Stimulated activated CD4-positive, alpha-beta T cell treated with anti-CD3 and anti-CD28 coated beads, Interleukin-4, amount 100 ng/mL, for 4 hours (primary cell): ENCODE measurements at regions not wholly inside any gene's neighbourhood (a gene's known extent, or its start where the extent isn't known, plus 50 kb on each side); places are given as distances from the start of the nearest gene placed in this dataset.

Source experiments
- DNase-seq, 2 experiments: peaks; one replicate each; pipeline ENCODE4 v3.0.0-alpha.2; 2020

DNA sequence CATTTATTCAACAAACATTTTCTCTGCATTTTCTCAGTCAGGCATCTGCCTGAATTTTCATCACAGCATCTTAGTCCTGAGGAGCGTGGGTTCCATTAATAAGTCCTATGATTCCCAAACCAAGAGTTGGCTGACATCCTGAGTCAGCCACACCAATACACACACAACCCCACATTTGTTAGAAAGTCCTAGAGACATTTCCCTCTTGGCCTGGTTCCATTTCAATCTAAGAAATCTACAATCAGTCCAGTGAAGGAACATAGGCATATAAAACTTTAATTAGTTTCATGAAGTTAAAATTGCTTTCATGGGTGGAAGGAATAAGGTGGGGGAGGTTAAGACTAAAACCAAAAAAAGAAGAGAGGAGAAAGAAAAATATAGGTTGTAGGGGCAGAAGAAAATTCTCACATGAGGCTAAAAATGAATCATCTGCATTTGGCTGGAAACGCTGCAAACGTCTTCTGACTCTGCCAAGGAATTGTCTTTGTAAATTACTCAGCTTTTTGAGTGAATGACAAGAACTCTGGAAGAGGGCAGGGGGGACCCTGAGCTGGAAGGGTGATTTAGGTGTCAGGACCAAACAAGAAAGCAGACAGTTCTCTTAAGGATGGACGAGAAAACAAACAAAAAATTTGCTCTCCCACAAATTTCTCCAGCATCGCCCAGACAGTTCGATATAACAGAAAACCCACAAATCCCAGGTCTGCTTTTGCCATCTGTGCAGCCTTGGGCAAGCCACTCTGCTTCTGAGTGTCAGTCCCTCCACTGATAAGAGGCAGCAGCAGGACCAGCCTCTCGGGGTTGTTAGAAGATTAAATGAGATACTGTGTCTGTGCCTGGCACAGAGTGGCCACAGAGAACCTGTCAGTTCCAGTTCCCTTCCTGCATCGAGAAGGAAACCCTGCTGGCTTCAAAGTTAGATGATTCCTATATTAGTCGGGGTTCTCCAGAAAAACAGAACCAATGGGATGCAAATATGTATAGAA lies 289.7 kb downstream of the CDK5RAP2 start:
- DNase-seq, result no peak

DNA sequence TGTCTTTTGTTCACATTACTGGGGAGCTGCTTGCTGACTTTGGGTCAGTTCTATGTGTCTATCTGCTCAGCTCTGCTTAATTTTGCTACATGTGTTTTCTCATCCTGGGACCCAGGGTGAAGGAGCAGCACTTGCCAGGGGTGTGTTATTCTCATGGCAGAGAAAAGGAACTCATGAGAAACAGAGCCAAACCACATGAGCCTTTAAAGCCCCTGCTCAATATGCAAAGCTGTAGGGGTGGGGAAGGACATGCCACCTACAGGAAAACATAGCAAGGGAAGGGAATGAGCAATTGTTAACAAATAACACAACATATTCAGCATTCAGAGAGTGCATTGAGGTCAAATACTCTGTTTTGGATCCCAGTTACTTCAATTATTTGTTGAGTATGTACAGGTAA lies 290.9 kb downstream of the CDK5RAP2 start:
- no peak for DNase-seq

DNA sequence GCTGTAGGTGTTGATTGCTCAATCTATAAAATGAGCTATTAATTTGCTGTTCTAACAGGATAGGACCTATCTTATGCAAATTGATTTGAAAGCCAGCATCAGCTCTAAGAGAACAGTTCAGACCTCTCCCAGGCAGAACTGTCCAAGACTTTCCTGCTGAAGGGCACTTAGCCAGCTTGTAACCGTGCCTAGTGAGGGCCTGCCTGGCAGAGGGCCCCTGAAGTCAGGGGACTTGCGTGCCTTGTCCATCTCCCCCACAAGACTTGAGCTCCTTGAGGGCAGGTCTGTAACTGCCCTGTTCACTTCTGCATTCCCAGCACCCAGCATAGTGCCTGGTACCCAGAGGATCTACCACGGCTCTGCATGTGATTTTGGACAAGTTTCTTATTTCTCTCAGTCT lies 293.4 kb downstream of the CDK5RAP2 start:
- DNase-seq, result no peak

DNA sequence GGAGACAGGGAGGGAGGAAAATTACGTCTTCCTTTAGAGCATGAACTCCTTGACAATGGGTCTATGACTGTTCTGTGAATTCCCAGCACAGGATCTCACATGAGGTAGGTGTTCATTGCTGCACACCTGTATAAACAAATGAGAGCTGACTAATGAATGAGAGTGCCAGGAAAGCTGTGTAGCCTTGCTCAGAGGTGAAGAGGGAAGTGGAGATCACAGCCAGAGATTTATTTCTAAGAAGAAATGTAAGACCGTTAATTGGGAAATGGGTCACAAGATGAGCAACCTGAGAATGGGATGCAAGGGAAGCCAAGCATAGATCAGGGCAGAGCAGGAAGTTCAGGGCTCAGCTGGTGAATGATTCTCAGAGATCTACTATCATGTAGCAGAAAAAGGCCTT lies 295.1 kb downstream of the CDK5RAP2 start:
- no peak for DNase-seq

DNA sequence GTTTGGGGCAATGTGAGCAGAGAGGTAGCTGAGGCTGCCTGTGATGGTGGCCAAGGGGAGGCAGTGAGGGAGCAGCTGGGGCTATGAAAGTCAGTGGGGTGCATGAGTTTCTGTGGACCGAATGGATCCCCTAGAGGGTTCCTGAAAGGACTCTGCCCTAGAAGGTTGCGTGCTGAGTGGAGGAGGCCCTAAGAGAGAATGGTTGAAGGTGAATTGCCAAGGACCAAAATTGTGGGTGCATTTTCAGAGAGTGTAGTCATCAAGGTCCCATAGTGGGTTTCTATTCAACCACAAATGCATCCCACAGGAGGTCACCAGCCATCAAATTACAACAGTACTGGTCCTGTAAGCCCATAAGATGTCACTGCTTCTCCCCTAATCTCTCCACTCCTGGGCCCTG lies 298.3 kb downstream of the CDK5RAP2 start:
- no peak for DNase-seq

DNA sequence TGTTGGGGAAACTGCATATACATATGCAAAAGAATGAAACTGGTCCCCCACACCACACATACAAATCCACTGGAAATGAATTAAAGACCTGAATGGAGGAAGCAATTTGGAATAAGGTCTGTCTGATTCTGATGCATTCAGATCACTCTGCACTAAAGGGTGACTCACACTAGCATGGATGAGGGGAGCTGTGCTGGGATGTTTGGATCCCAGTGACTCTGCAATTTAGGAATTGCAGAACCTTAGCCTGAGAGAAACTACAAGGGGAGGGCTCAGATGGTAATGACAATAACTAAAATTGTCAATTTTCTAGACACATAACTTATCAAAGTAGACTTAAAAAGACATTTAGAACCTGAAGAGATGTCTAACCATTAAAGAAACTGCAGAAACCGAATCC lies 312.0 kb downstream of the CDK5RAP2 start:
- DNase-seq, result no peak

DNA sequence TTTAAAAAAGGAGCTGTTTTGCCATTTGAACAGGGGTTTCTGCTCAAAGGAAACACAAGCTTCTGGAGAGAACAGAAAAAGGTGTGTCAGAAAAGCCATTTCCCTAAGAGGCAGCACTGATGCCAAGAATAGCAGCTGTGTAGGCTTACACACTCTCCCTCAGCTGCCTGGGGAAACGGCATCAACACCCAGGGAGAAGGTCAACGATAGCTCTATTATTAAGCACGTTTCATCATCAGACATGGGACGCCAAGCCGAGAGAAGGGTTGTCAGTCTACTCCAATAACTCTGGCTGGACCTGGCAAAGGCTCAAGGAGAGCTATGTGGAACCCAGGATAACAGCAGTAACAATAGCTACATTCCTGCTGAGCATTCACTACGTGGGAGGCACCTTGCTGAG lies 314.2 kb downstream of the CDK5RAP2 start:
- DNase-seq, result no peak

DNA sequence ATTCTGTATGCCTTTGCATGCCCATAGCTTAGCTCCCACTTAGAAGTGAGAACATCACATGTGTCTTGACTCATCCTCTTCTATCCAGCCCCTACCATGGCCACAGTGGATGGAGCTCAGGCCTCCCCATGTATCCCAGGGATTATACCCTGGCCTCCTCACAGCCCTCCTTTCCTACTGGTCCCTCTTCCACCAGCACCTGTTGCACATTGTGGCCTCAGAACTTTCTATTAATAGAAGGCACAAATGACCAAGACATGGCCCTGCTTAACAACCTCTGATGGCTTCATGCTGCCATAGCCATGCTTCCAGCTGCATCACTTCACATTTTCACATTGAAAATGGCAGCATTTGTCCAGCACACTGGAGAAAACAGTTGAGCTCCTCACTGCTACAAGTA lies 315.4 kb downstream of the CDK5RAP2 start:
- DNase-seq, result no peak

DNA sequence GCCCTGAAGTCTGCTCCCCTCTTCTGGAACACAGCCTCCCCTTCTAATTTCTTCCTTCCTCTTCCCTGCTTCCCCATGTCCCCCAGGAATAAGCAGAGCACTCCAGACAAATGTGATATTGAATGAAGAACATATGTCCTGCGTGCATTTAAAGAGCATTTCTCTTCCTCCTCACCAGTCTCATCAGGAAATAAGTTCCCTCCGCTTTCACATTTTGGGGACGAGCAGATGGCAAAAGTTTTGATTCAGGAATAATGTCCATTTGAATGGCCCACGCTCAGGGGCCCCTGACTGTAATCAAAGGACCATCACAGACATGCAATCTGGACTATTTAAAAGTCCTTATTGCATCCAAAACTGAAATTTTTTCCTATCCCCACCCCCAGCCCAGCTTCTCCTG lies 316.1 kb downstream of the CDK5RAP2 start:
- DNase-seq, result no peak

DNA sequence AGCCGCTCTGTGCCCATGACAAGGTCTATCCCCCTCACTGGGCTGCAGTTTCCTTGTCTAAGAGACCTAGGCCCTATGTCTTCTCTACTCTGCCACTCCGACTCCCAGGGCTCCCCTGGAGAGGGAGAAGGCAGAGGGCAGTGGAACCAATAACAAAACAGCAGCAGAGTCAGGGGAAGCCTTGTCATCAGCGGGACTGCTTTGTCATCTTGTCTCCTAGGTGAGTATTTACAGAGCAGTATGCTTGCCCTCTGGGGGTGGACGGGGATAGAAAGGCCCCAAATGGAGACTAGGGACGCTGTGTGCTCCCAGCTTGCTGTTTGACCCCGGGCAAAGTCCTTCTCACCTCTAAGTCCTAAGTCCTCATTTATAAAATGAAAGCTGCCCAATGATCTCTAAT lies 318.5 kb downstream of the CDK5RAP2 start:
- no peak for DNase-seq

DNA sequence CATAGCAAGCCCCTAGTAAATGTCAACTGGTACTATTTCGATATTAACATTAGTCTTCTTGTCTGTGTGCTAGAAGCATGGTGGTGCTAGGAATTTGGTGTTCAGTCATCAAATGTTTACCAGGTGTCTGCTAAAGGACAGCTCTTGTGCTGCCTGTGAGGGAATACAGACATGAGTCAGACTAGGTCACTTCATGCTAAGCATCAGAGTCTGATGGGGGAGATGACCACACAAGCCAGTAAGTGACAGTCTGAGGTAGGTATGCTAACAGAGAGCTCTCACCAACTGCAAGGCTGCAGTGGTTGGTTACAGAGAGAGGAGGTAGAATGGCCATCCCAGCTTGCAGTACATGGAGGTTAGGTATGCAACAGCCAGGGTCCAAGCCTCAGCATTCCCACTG lies 320.9 kb downstream of the CDK5RAP2 start:
- no peak for DNase-seq

DNA sequence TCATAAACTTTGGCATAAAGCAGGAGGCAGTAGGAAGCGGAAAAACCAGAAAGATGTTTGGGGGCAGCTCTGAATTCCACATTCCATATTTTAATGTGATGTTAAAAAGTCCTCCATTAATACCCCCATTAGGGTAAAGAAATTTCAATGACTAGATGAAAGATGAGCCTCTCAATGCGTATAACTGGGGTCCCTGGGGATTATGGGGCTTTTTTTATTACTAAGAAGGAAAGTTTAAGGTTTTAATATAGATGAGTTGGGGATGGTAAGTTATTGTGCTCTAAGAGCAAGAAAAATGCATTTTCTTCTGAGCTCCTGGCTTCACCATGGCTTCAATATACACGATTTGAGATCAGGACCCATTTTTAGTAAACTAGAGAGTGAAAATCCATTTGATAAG lies 321.9 kb downstream of the CDK5RAP2 start:
- DNase-seq, result no peak

DNA sequence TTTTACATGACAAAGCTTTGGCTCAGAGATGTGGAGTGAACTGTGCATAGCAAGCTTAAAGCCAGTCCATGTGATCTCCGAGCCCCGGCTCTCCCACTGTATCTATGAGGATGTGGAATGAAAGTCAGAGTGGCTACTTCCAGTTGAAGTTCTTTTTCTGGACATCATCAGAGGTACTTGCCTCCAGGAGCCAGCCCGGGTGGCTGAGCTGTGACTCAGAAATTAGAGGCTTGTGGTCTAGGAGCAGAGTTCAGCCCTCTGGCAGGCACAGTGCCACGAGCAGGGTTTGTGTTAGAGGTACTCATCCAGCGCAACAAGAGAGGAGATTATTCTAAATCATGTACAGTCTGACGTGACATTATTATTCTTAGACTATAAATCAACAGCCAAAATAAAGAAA lies 322.5 kb downstream of the CDK5RAP2 start:
- DNase-seq, result no peak

DNA sequence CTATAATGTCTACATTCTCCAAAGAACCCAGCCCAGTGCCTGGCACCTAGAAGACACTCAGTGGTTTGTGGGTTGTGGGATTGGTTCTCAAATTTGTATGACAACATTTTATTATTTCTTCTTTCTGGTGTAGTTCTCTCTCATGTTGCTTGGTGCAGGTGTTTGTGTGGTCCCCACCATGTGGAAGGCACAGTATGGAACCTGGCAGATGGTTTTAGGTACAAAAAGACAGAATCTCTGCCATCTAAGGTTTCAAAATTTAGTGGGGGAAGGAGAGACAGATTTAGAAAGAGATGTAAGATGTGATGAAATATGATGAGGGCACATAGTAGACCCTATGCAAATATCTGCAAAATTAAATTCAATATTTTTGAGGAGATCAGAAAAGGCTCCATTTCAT lies 323.8 kb downstream of the CDK5RAP2 start:
- no peak for DNase-seq

DNA sequence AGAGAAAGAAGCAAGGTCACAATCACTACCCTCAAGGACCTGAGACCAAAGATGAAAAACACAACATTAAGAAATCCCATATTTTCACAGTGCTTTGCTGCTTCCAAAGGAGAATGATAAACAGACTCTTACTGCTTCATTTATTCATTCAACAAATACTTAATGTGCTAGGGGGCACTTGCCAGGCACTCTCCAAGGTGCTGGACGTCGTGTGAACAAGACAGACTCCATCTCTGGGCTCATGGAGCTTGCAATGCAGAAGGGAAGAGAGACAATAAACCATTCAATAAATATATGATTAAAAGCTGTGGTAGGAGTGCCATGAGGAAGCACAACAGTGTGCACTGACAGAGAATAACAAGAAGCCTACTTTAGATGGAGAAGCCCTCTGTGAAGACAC lies 327.7 kb downstream of the CDK5RAP2 start:
- DNase-seq, result no peak

DNA sequence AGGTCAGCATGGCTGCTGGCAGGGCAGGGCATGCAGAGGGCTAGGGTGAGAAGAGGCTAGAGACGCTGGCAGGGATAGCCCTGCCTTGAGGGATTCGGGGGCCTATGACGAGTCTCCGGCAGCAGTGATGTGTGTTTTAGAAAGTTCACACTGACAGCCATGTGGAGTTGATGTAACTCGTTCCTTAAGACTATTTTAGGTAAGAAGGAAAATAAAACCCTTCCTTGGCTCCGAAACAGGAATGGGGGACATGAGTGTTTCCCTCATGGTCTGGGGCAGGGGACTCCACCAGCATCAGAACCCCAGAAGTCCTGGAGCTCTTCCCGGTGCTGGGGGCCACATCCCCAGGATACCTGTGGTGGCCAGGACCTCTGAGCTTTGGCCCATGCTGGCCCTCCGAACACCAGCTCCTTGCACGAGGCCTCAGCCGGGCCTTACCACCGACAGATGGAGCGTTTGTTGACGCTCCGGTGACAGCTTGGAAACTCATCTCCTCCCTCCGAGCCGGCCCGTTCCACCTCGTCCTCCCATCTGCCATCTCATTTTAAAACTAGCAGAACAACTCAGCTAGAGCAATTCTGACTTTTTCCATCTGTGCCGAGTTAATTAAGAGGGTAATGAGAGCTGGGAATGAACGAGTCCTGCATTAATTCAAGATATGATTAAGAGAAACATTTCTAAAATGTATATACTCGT lies 337.7 kb downstream of the CDK5RAP2 start:
- no peak for DNase-seq

DNA sequence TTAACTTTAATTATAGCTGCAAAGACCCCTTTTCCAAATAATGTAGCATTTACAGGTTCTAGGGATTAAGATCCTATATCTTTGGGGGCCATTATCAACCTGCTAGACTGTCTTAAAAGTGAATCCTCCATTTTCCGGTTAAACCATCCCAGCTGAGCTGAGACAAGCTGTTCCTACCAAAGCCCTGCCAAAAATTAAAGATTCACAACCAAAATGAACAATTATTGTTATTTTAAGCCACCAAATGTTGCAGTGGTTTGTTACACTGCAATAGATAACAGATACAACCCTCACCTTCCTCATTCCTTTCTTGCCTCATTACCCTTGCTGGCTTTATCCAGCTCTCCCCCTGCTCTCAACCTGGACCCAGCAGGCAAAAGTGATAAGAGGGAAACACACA lies 343.4 kb downstream of the CDK5RAP2 start:
- no peak for DNase-seq

DNA sequence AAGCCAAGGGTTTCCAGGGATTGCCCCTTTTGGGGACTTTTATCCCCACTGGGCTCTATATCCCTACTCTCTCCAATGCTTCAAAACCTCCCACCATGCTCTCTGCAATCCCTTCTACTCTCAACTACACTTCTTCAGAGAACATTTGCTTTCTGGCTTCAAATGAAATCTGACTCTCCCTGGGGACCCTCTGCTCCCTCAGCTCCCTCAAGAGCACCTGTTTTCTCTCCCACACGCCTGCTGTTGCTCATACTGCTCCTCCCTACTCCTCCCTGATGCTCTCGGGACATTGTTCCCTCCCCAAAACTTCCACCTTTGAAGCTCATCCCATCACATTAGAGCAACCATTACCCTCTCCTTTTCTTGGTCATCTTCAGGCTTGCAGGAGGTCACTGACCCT lies 344.9 kb downstream of the CDK5RAP2 start:
- DNase-seq, result no peak

DNA sequence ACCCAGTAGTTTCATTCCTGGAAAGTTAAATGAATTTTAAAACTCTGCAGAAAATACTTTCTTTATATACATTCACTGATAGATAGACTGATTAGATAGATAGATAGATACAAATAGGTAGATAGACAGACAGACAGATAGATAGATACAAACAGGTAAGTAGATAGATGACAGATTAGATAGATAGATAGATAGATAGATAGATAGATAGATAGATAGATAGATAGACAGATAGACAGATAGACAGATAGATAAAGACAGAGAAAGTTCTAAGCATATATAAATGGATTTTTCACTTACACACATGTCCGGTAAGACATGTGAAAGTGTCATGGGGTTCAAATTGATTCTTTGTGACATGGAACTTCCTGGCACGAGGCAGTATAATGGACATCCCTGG lies 349.7 kb downstream of the CDK5RAP2 start:
- no peak for DNase-seq

DNA sequence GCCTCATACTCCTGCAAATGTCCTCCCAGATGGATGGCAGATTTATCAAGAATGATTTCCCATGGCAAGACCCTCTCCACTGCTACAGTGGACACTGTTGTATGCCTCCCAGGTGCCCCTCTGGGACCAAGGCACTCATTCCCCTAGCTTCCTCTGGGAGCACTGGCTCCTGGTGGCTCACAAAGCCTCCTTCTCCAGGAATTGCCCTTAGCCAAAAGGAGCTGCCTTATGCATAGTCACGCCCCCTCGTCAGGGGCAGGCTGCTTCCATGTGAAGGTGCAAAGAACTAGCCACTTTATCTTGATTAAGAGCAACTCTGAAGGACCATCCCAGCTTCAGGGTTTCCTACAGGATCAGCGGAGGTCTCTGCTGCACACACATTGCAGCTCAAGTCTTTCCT lies 358.1 kb downstream of the CDK5RAP2 start:
- no peak for DNase-seq

DNA sequence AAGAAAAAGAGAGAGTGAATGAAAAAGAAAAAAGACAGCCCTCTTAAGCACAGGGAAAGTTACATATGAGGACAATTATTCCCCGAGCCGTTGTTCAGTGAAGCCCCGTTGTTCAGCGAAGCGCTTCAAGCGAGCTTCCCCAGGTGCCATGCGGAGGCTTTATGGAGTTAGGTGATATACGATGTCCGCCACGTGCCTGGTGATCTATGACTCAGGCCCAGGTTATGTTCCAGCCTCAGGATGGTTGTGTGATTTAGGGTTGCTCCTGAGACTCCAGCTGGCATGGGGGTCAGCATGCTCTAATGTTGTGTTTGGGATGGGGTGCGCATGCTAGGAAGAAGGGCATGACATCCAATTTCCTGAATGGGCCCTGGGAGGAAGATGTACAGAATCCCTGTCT lies 365.6 kb downstream of the CDK5RAP2 start:
- DNase-seq, result no peak

DNA sequence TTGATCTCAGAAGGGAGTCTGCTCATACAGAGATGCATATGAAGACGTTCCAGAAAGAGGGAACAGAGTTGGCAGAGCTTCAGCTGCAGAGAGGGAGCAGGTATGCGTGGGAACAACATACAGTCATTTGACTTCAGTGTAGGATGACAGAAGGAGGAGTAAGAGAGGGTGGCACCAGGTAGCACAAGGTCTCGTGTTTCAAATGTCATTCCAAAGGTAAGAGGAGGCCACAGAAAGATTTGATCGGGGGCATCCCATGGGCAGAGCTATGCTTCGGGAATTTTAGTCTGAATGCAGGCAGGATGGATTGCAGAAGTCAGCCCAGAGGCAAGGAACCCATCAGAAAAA lies 367.1 kb downstream of the CDK5RAP2 start:
- DNase-seq, result no peak

DNA sequence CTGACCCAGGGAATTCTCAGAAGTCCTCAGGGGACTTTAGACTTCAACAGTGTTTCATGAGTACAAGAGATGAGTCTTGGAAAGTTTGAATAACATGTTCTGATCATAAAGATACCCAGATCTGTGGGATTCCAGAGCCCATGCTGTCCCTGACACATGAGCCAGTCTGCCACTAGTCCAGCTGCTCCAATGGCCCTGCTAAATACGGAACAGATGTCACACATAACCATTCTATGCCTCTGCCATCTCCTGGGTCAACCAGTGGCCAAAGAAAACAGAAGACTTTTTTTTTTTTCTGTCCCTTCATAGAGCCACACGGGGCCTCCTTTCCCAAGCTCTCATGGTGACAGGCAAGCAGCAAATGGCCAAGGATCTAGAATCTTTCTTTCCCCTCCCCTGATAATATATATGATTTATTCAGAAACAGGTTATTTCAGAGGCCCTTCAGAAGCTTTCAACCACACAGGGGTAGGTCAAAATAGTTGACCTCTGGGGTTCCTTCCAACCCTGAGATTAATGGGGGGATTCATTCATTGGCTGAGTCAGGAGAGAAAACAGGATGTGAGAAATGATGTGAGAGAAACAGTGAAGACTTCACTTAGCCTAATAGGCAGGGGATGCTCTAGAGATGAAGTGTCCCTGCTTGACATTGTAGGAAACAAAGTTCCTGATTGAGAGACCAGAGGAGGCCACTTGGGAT lies 367.7 kb downstream of the CDK5RAP2 start:
- no peak for DNase-seq

DNA sequence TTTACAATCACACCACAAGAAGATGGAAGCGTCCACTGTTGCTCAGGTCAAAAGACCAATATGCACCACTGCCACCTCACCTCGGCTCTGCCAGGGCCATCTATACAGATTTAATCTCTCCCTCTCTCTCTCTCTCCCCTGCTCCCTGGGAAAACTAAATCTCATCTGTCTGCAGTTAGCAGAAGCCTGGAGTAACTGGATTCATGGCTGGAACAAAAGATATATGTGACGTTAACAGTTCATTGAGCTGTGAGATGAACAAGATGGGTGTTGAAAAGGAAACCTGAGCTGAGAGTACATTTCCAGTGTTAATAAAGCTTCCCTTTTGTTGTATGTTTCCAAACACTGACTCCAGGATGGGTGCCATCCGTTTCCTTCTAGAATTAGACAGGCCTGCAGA lies 369.7 kb downstream of the CDK5RAP2 start:
- no peak for DNase-seq
